ENCODE measurements at regions not wholly inside any gene's neighbourhood (a gene's known extent, or its start where the extent isn't known, plus 50 kb on each side); places are given as distances from the start of the nearest gene placed in this dataset.

- ChIA-PET CTCF (interaction anchor here (1.0 kb wide), 1 partner anchor 454 kb away, joined by 3 read pairs; no protein-coding TSS in a partner anchor), POLR2A (ENCODE audit: low non-redundant PET) (interaction anchor here (0.6 kb wide), 1 partner anchor 160 kb away, joined by 5 read pairs; no protein-coding TSS in a partner anchor)
- H3K27me3 ChIP-seq (replicated peaks; ENCODE audit: insufficient read depth, low read depth, low read length, poor library complexity) = no peaks in the 10 kb centered on the region
- H3K9me3 ChIP-seq (ENCODE audit: low read depth, low read length, poor library complexity, severe bottlenecking) = no peaks in the 10 kb centered on the region
- H3K36me3 ChIP-seq (ENCODE audit: insufficient read depth, low read length, poor library complexity, severe bottlenecking) = no peaks in the 10 kb centered on the region
- intact Hi-C loops (cut with micrococcal nuclease; ENCODE audit: unreplicated experiment) = no loop called here
- H3K27ac ChIP-seq (ENCODE audit: low read depth, low read length, poor library complexity, severe bottlenecking) = no peak overlapping the region
- H3K4me3 ChIP-seq (ENCODE audit: low read depth, low read length, poor library complexity, severe bottlenecking) = no peak overlapping the region
- H3K4me1 ChIP-seq (ENCODE audit: insufficient read depth, low read length, poor library complexity, severe bottlenecking) = peaks cover 4% of the 10 kb centered on the region
- no TSS peak for BruUV-seq (replicated peaks)
- no peak for TF ChIP-seq EZH2 (IDR thresholded peaks at IDR 0.05; ENCODE audit: borderline replicate concordance, low read depth, low read length, poor library complexity, severe bottlenecking)
- no peak for TF ChIP-seq CTCF (conservative IDR thresholded peaks at IDR 0.05; ENCODE audit: low read depth, low read length)
- peak; percentile 86 for DNase-seq (ENCODE audit: low spot score)
Observed at GRCh38 chr3:115239717-115240116, 92.6 kb upstream of the ZBTB20 start.

GRCh38 chr3:115244350-115244749 is 97.3 kb upstream of the ZBTB20 start:
- no peaks in the 10 kb centered on the region for H3K36me3 ChIP-seq (ENCODE audit: insufficient read depth, low read length, poor library complexity, severe bottlenecking)
- no peaks in the 10 kb centered on the region for H3K9me3 ChIP-seq (ENCODE audit: low read depth, low read length, poor library complexity, severe bottlenecking)
- intact Hi-C loops (cut with micrococcal nuclease; ENCODE audit: unreplicated experiment) = no loop called here
- DNase-seq (ENCODE audit: low spot score) = no peak
- H3K27me3 ChIP-seq (replicated peaks; ENCODE audit: insufficient read depth, low read depth, low read length, poor library complexity) = no peaks in the 10 kb centered on the region
- CTCF ChIA-PET = no interaction called here
- no TSS peak for BruUV-seq (replicated peaks)
- TF ChIP-seq EZH2 (IDR thresholded peaks at IDR 0.05; ENCODE audit: borderline replicate concordance, low read depth, low read length, poor library complexity, severe bottlenecking) = no peak
- no peak for TF ChIP-seq CTCF (conservative IDR thresholded peaks at IDR 0.05; ENCODE audit: low read depth, low read length)
- H3K27ac ChIP-seq (ENCODE audit: low read depth, low read length, poor library complexity, severe bottlenecking) = no peak overlapping the region
- H3K4me1 ChIP-seq (ENCODE audit: insufficient read depth, low read length, poor library complexity, severe bottlenecking) = peaks cover 4% of the 10 kb centered on the region
- POLR2A ChIA-PET (ENCODE audit: low non-redundant PET) = no interaction called here
- no peak overlapping the region for H3K4me3 ChIP-seq (ENCODE audit: low read depth, low read length, poor library complexity, severe bottlenecking)

GRCh38 chr3:115245438-115245837 is 98.3 kb upstream of the ZBTB20 start:
- intact Hi-C loops (cut with micrococcal nuclease; ENCODE audit: unreplicated experiment) = no loop called here
- POLR2A ChIA-PET (ENCODE audit: low non-redundant PET) = no interaction called here
- CTCF ChIA-PET = no interaction called here
- Histone ChIP-seq H3K4me3 (ENCODE audit: low read depth, low read length, poor library complexity, severe bottlenecking) (no peak overlapping the region), H3K4me1 (ENCODE audit: insufficient read depth, low read length, poor library complexity, severe bottlenecking) (no peaks in the 10 kb centered on the region), H3K27me3 (replicated peaks; ENCODE audit: insufficient read depth, low read depth, low read length, poor library complexity) (no peaks in the 10 kb centered on the region), H3K27ac (ENCODE audit: low read depth, low read length, poor library complexity, severe bottlenecking) (no peak overlapping the region), H3K36me3 (ENCODE audit: insufficient read depth, low read length, poor library complexity, severe bottlenecking) (no peaks in the 10 kb centered on the region), H3K9me3 (ENCODE audit: low read depth, low read length, poor library complexity, severe bottlenecking) (no peaks in the 10 kb centered on the region)
- TF ChIP-seq CTCF (conservative IDR thresholded peaks at IDR 0.05; ENCODE audit: low read depth, low read length) (no peak), EZH2 (IDR thresholded peaks at IDR 0.05; ENCODE audit: borderline replicate concordance, low read depth, low read length, poor library complexity, severe bottlenecking) (no peak)
- peak; percentile 45 for DNase-seq (ENCODE audit: low spot score)
- no TSS peak for BruUV-seq (replicated peaks)

Measured in A673 (cell line).